ENCODE measurements at regions not wholly inside any gene's neighbourhood (a gene's known extent, or its start where the extent isn't known, plus 50 kb on each side); places are given as distances from the start of the nearest gene placed in this dataset.

- TF ChIP-seq CTCF (IDR thresholded peaks at IDR 0.05; ENCODE audit: insufficient read depth, low read length, poor library complexity, severe bottlenecking), result no peak
- TF ChIP-seq EZH2phosphoT487 (conservative IDR thresholded peaks at IDR 0.05; ENCODE audit: low read length), result no peak
Observed at GRCh38 chr5:167752936-167753335, 538.5 kb upstream of the WWC1 start.

DNA sequence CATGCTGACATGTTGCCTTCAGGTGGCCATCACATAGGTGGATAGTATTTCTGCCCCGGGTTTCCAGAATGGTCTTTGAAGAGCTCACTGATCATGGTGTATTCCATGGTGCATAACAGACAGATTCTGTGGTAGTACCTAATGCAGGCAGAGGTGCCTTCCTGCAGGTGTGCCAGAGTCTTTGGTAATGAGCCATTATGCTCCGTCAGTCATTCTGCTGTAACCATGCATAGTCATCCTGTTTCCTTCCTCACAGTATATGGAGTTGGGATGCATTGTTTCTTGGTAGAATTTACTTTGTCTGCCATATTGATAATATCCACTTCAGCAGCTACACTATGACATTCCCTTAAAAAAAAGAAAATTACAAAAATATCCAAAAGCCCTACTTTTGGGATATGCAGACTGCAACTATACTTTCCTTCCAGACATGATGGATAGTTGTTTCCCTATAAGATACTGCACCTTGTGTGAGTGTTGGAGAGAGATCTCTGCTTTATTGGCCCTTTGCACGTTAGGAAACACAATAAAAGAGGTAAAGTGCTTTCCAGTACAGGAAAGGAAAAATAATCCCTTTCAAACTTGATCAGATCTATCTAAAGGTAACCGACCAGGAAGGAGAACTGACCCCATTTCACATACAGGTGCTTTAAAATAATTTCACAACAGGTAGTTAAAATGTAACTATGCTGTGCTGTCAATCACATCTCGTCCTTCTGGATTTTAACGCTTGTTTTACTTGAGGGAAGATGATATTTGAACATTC is 537.5 kb upstream of the WWC1 start:
- Histone ChIP-seq H3K9me2 (replicated peaks; ENCODE audit: insufficient read depth, low read length) (no peaks in the 10 kb centered on the region), H3K27ac (ENCODE audit: low read depth, low read length) (no peak overlapping the region), H3K4me3 (ENCODE audit: insufficient read depth, low read length, poor library complexity, severe bottlenecking) (no peak overlapping the region), H3K4me2 (ENCODE audit: low read depth, low read length, poor library complexity, severe bottlenecking) (no peak overlapping the region), H3K9ac (ENCODE audit: low read length) (no peak overlapping the region), H3F3A (ENCODE audit: insufficient read depth) (no peaks in the 10 kb centered on the region), H2AFZ (ENCODE audit: low read depth, low read length, severe bottlenecking) (no peak overlapping the region), H3K27me3 (ENCODE audit: low read length) (no peaks in the 10 kb centered on the region; the same call in 1 of the 2 replicates), H3K36me3 (ENCODE audit: low read length) (no peaks in the 10 kb centered on the region), H3K9me3 (ENCODE audit: insufficient read depth, low read length) (no peaks in the 10 kb centered on the region), H3K79me2 (ENCODE audit: insufficient read depth, low read length) (no peaks in the 10 kb centered on the region), H4K20me1 (ENCODE audit: low read depth, low read length) (no peaks in the 10 kb centered on the region)
- TF ChIP-seq EZH2phosphoT487 (conservative IDR thresholded peaks at IDR 0.05; ENCODE audit: low read length), result no peak
- TF ChIP-seq CTCF (IDR thresholded peaks at IDR 0.05; ENCODE audit: insufficient read depth, low read length, poor library complexity, severe bottlenecking), result no peak

More at GRCh38 chr5:167752936-167753335, 538.5 kb upstream of the WWC1 start:
- Histone ChIP-seq H3K9me2 (replicated peaks; ENCODE audit: insufficient read depth, low read length) (no peaks in the 10 kb centered on the region), H3K9me3 (ENCODE audit: insufficient read depth, low read length) (no peaks in the 10 kb centered on the region), H3K79me2 (ENCODE audit: insufficient read depth, low read length) (no peaks in the 10 kb centered on the region), H3K4me3 (ENCODE audit: insufficient read depth, low read length, poor library complexity, severe bottlenecking) (no peak overlapping the region), H3K27ac (ENCODE audit: low read depth, low read length) (no peak overlapping the region), H4K20me1 (ENCODE audit: low read depth, low read length) (no peaks in the 10 kb centered on the region), H3K27me3 (ENCODE audit: low read length) (no peaks in the 10 kb centered on the region; the same call in 1 of the 2 replicates), H3K9ac (ENCODE audit: low read length) (no peak overlapping the region), H3K4me2 (ENCODE audit: low read depth, low read length, poor library complexity, severe bottlenecking) (no peak overlapping the region), H3F3A (ENCODE audit: insufficient read depth) (no peaks in the 10 kb centered on the region), H3K36me3 (ENCODE audit: low read length) (no peaks in the 10 kb centered on the region), H2AFZ (ENCODE audit: low read depth, low read length, severe bottlenecking) (no peak overlapping the region)

- no peak overlapping the region for H3K4me2 ChIP-seq (ENCODE audit: low read depth, low read length, poor library complexity, severe bottlenecking)
- H3F3A ChIP-seq (ENCODE audit: insufficient read depth), result no peaks in the 10 kb centered on the region
- no peak overlapping the region for H2AFZ ChIP-seq (ENCODE audit: low read depth, low read length, severe bottlenecking)
- no peak overlapping the region for H3K4me3 ChIP-seq (ENCODE audit: insufficient read depth, low read length, poor library complexity, severe bottlenecking)
- no peak overlapping the region for H3K9ac ChIP-seq (ENCODE audit: low read length)
- no peak for TF ChIP-seq CTCF (IDR thresholded peaks at IDR 0.05; ENCODE audit: insufficient read depth, low read length, poor library complexity, severe bottlenecking)
- no peak for TF ChIP-seq EZH2phosphoT487 (conservative IDR thresholded peaks at IDR 0.05; ENCODE audit: low read length)
- no peak overlapping the region for H3K27ac ChIP-seq (ENCODE audit: low read depth, low read length)
- no peaks in the 10 kb centered on the region; the same call in 1 of the 2 replicates for H3K27me3 ChIP-seq (ENCODE audit: low read length)
- H3K36me3 ChIP-seq (ENCODE audit: low read length), result no peaks in the 10 kb centered on the region
- H4K20me1 ChIP-seq (ENCODE audit: low read depth, low read length), result no peaks in the 10 kb centered on the region
- no peaks in the 10 kb centered on the region for H3K79me2 ChIP-seq (ENCODE audit: insufficient read depth, low read length)
- H3K9me3 ChIP-seq (ENCODE audit: insufficient read depth, low read length), result no peaks in the 10 kb centered on the region
- H3K9me2 ChIP-seq (replicated peaks; ENCODE audit: insufficient read depth, low read length), result no peaks in the 10 kb centered on the region
Observed at GRCh38 chr5:167754501-167755021, 536.9 kb upstream of the WWC1 start.

All from SU-DHL-6 (cell line).